NB4 (cell line): ENCODE measurements at regions not wholly inside any gene's neighbourhood (a gene's known extent, or its start where the extent isn't known, plus 50 kb on each side); places are given as distances from the start of the nearest gene placed in this dataset.

Source experiments
- MYC ChIP-seq: IDR thresholded peaks from 2 replicates; pipeline ENCODE4 v1.6.1; 2011; ENCODE audit warnings: low read depth, low read length
- POLR2A ChIP-seq: IDR thresholded peaks from 2 replicates; pipeline ENCODE4 v1.6.1; 2011; ENCODE audit warnings: mild to moderate bottlenecking; ENCODE audit not compliant: insufficient read length; ENCODE audit errors: extremely low read depth
- TF ChIP-seq, protein P1 (sequence below): IDR thresholded peaks from one replicate; pipeline ENCODE4 v1.5.1; 2012; ENCODE audit warnings: low read depth, low read length

GRCh38 chr12:95412482-95413311, 61.3 kb upstream of the METAP2 start:
- no peak for TF ChIP-seq MYC
- TF ChIP-seq, protein P1, sequence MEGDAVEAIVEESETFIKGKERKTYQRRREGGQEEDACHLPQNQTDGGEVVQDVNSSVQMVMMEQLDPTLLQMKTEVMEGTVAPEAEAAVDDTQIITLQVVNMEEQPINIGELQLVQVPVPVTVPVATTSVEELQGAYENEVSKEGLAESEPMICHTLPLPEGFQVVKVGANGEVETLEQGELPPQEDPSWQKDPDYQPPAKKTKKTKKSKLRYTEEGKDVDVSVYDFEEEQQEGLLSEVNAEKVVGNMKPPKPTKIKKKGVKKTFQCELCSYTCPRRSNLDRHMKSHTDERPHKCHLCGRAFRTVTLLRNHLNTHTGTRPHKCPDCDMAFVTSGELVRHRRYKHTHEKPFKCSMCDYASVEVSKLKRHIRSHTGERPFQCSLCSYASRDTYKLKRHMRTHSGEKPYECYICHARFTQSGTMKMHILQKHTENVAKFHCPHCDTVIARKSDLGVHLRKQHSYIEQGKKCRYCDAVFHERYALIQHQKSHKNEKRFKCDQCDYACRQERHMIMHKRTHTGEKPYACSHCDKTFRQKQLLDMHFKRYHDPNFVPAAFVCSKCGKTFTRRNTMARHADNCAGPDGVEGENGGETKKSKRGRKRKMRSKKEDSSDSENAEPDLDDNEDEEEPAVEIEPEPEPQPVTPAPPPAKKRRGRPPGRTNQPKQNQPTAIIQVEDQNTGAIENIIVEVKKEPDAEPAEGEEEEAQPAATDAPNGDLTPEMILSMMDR, result no peak
- TF ChIP-seq POLR2A, result no peak
